Small intestine (tissue), 7 donors: ENCODE measurements at regions not wholly inside any gene's neighbourhood (a gene's known extent, or its start where the extent isn't known, plus 50 kb on each side); places are given as distances from the start of the nearest gene placed in this dataset.

Experiments used
- DNase-seq, 2 donors: peaks; one replicate each; pipeline versions ENCODE4 v3.0.0 to v3.0.0-alpha.2; 2013
- FAIRE-seq: peaks from 2 replicates; lab custom pipeline; 2012; peaks lifted over from hg19 to GRCh38; lab: Jason Lieb, UNC
- H3K27ac ChIP-seq, 3 donors: one replicate each; pipeline ENCODE4 v1.5.1; 2013; ENCODE audit warnings: low read length in 2 of 3, mild to moderate bottlenecking in 2 of 3, control low read depth in 1 of 3, inconsistent platforms in 1 of 3, low read depth in 1 of 3, moderate library complexity in 1 of 3
- H3K27me3 ChIP-seq, 3 donors: one replicate each; pipeline ENCODE4 v1.6.1; 2013; ENCODE audit warnings: low read length in 3 of 3, inconsistent platforms in 1 of 3; ENCODE audit not compliant: control insufficient read depth in 3 of 3, insufficient read depth in 3 of 3
- H3K36me3 ChIP-seq, 3 donors: one replicate each; pipeline ENCODE4 v1.6.1; 2013; ENCODE audit warnings: low read length in 3 of 3, inconsistent platforms in 1 of 3, low read depth in 1 of 3, mild to moderate bottlenecking in 1 of 3, moderate library complexity in 1 of 3; ENCODE audit not compliant: control insufficient read depth in 3 of 3, insufficient read depth in 2 of 3
- H3K4me1 ChIP-seq, 3 donors: one replicate each; pipeline ENCODE4 v1.6.1; 2013; ENCODE audit warnings: low read length in 2 of 3, inconsistent platforms in 1 of 3, low read depth in 1 of 3, mild to moderate bottlenecking in 1 of 3, moderate library complexity in 1 of 3; ENCODE audit not compliant: control insufficient read depth in 3 of 3, insufficient read depth in 2 of 3
- H3K4me3 ChIP-seq, 3 donors: one replicate each; pipeline ENCODE4 v1.5.1; 2013; ENCODE audit warnings: low read length in 3 of 3, control low read depth in 1 of 3, inconsistent platforms in 1 of 3, low read depth in 1 of 3, mild to moderate bottlenecking in 1 of 3, moderate library complexity in 1 of 3
- H3K9me3 ChIP-seq, 2 donors: one replicate each; pipeline ENCODE4 v1.6.1; 2013; ENCODE audit warnings: low read depth in 1 of 2, low read length in 1 of 2; ENCODE audit not compliant: control insufficient read depth in 2 of 2, insufficient read depth in 1 of 2
- WGBS, 3 donors: extraction: QIAGEN DNeasy Blood & Tissue Kit; methylation state at CpG; one replicate each; pipeline ENCODE4 v1.1.7; 2013; 5-methylcytosine and 5-hydroxymethylcytosine counted together
- donor health status: healthy with polysubstance abuse.
- donor health status: control.
- donor health status: control.
- donor health status: Bipolar disorder and iron deficiency.
- donor health status: healthy.

GRCh38 chr4:1538941-1539772 lies 132.9 kb upstream of the NKX1-1 start:
- Histone ChIP-seq H3K9me3 (no peaks in the 10 kb centered on the region), H3K27ac (no peak overlapping the region), H3K4me1 (peaks cover 0 to 8% (median 0%) of the 10 kb centered on the region in 3 donors), H3K36me3 (no peaks in the 10 kb centered on the region), H3K27me3 (no peaks in the 10 kb centered on the region), H3K4me3 (no peak overlapping the region)
- 64 to 78% (median 71%) methylated on average over 23 of the region's 23 CpGs for WGBS, 3 donors
- FAIRE-seq (no peak), DNase-seq (peak in 1 of 2 donors; percentile 23)

GRCh38 chr4:1538096-1538410 lies 131.8 kb upstream of the NKX1-1 start:
- no peak overlapping the region for H3K27ac ChIP-seq
- no peak overlapping the region for H3K4me3 ChIP-seq
- H3K9me3 ChIP-seq, result no peaks in the 10 kb centered on the region
- peaks cover 0 to 3% (median 0%) of the 10 kb centered on the region in 3 donors for H3K27me3 ChIP-seq
- no peak for DNase-seq
- peaks cover 0 to 8% (median 0%) of the 10 kb centered on the region in 3 donors for H3K4me1 ChIP-seq
- H3K36me3 ChIP-seq, result no peaks in the 10 kb centered on the region
- 29 to 54% (median 52%) methylated on average over 6 to 9 of the region's 9 CpGs for WGBS, 3 donors
- FAIRE-seq, result no peak

- no peak for DNase-seq
- H3K27me3 ChIP-seq, result peaks cover 0 to 3% (median 0%) of the 10 kb centered on the region in 3 donors
- WGBS, 3 donors, result 76 to 89% (median 82%) methylated on average over 10 to 11 of the region's 11 CpGs
Measured at GRCh38 chr4:1537410-1538095, 131.3 kb upstream of the NKX1-1 start.

GRCh38 chr4:1536579-1537409 lies 130.6 kb upstream of the NKX1-1 start:
- no peak for FAIRE-seq
- no peak overlapping the region for H3K4me3 ChIP-seq
- H3K27ac ChIP-seq, result no peak overlapping the region
- 88 to 91% (median 88%) methylated on average over 40 to 42 of the region's 42 CpGs for WGBS, 3 donors
- no peak for DNase-seq
- H3K9me3 ChIP-seq, result no peaks in the 10 kb centered on the region
- H3K36me3 ChIP-seq, result no peaks in the 10 kb centered on the region
- H3K4me1 ChIP-seq, result peaks cover 0 to 13% (median 0%) of the 10 kb centered on the region in 3 donors
- H3K27me3 ChIP-seq, result peaks cover 0 to 3% (median 3%) of the 10 kb centered on the region in 3 donors

More at GRCh38 chr4:1537410-1538095, 131.3 kb upstream of the NKX1-1 start:
- Histone ChIP-seq H3K9me3 (no peaks in the 10 kb centered on the region), H3K27ac (no peak overlapping the region), H3K36me3 (no peaks in the 10 kb centered on the region), H3K4me3 (no peak overlapping the region), H3K4me1 (peaks cover 0 to 8% (median 0%) of the 10 kb centered on the region in 3 donors)
- no peak for FAIRE-seq

- DNase-seq (no peak), FAIRE-seq (no peak)
- no peak overlapping the region for H3K27ac ChIP-seq
- H3K27me3 ChIP-seq, result peaks cover 0 to 3% (median 3%) of the 10 kb centered on the region in 3 donors
- peaks cover 0 to 20% (median 0%) of the 10 kb centered on the region in 3 donors for H3K4me1 ChIP-seq
- H3K9me3 ChIP-seq, result no peaks in the 10 kb centered on the region
- H3K4me3 ChIP-seq, result no peak overlapping the region
- WGBS, 3 donors, result 87 to 90% (median 88%) methylated on average over 31 of the region's 31 CpGs
- H3K36me3 ChIP-seq, result no peaks in the 10 kb centered on the region
Measured at GRCh38 chr4:1535926-1536578, 129.8 kb upstream of the NKX1-1 start.

- Histone ChIP-seq H3K9me3 (no peaks in the 10 kb centered on the region), H3K27me3 (peaks cover 0 to 3% (median 3%) of the 10 kb centered on the region in 3 donors), H3K36me3 (no peaks in the 10 kb centered on the region), H3K4me3 (no peak overlapping the region), H3K27ac (no peak overlapping the region), H3K4me1 (peaks cover 0 to 20% (median 0%) of the 10 kb centered on the region in 3 donors)
- FAIRE-seq (no peak), DNase-seq (no peak)
- WGBS, 3 donors, result 91 to 93% (median 93%) methylated on average over 30 of the region's 30 CpGs
Measured at GRCh38 chr4:1534876-1535526, 128.8 kb upstream of the NKX1-1 start.

- H3K9me3 ChIP-seq, result no peaks in the 10 kb centered on the region
- peaks cover 0 to 19% (median 0%) of the 10 kb centered on the region in 3 donors for H3K4me1 ChIP-seq
- no peak overlapping the region for H3K27ac ChIP-seq
- H3K36me3 ChIP-seq, result no peaks in the 10 kb centered on the region
- no peak for FAIRE-seq
- H3K4me3 ChIP-seq, result no peak overlapping the region
- H3K27me3 ChIP-seq, result peaks cover 0 to 7% (median 3%) of the 10 kb centered on the region in 3 donors
- no peak for DNase-seq
- 70 to 80% (median 72%) methylated on average over 17 to 18 of the region's 18 CpGs for WGBS, 3 donors
Measured at GRCh38 chr4:1534095-1534872, 128.0 kb upstream of the NKX1-1 start.
